ENCODE measurements at regions not wholly inside any gene's neighbourhood (a gene's known extent, or its start where the extent isn't known, plus 50 kb on each side); places are given as distances from the start of the nearest gene placed in this dataset.

GRCh38 chr7:9776900-9777299 lies 1196.8 kb upstream of the PHF14 start:
- no peak for TF ChIP-seq POLR2A (IDR thresholded peaks at IDR 0.05)
- no peak for TF ChIP-seq CTCF (IDR thresholded peaks at IDR 0.05)
